ENCODE measurements at regions not wholly inside any gene's neighbourhood (a gene's known extent, or its start where the extent isn't known, plus 50 kb on each side); places are given as distances from the start of the nearest gene placed in this dataset.

GRCh38 chr14:105905456-105905855, 379.1 kb downstream of the TMEM121 start:
- whole genome bisulfite sequencing, 4 donors = 75 to 96% (median 85%) methylated on average over 3 to 11 of the region's 11 CpGs

DNA sequence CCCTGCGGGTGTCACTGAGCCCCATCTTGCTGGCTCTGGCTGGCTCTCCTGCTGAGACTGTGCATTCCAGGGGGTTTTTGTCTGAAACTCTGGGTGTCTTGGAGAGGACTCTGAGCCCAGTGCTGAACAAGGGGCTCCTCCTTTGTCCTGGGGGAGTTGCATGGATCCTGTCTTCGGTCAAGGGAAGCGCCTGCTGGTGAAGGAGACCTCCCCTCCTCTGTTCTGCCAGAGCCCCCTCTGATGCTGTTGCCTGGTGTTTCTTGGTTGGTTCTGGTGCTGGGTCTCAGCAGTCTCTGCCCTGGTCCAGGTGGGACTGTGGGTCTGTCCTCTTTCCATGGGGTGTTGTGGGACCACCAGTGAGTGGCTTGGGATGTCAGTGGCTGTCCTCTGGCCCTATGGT, 380.9 kb downstream of the TMEM121 start:
- no peak for DNase-seq
- 83 to 88% methylated on average over 3 of the region's 3 CpGs; no CpG with 5 or more reads in 2 of the 4 donors for WGBS, 4 donors
- no peaks in the 10 kb centered on the region for H3K4me1 ChIP-seq (replicated peaks in 1 of 2)
- H3K36me3 ChIP-seq (replicated peaks in 1 of 2) = no peaks in the 10 kb centered on the region
- H3K27ac ChIP-seq = no peak overlapping the region
- intact Hi-C loops (cut with DNase I) = no loop called here
- H3K27me3 ChIP-seq = no peaks in the 10 kb centered on the region
- H3K9me3 ChIP-seq (replicated peaks in 1 of 3) = no peaks in the 10 kb centered on the region
- TF ChIP-seq POLR2A (IDR thresholded peaks at IDR 0.05) = no peak
- no peak for TF ChIP-seq CTCF (IDR thresholded peaks at IDR 0.05)
- no peak overlapping the region for H3K4me3 ChIP-seq

More at GRCh38 chr14:105905456-105905855, 379.1 kb downstream of the TMEM121 start:
- no peak for DNase-seq
- H3K9me3 ChIP-seq (replicated peaks in 1 of 3) = no peaks in the 10 kb centered on the region
- intact Hi-C loops (cut with DNase I) = no loop called here
- no peak overlapping the region for H3K4me3 ChIP-seq
- no peak for TF ChIP-seq POLR2A (IDR thresholded peaks at IDR 0.05)
- no peak for TF ChIP-seq CTCF (IDR thresholded peaks at IDR 0.05)
- H3K36me3 ChIP-seq (replicated peaks in 1 of 2) = no peaks in the 10 kb centered on the region
- H3K4me1 ChIP-seq (replicated peaks in 1 of 2) = no peaks in the 10 kb centered on the region
- no peak overlapping the region for H3K27ac ChIP-seq
- no peaks in the 10 kb centered on the region for H3K27me3 ChIP-seq

DNA sequence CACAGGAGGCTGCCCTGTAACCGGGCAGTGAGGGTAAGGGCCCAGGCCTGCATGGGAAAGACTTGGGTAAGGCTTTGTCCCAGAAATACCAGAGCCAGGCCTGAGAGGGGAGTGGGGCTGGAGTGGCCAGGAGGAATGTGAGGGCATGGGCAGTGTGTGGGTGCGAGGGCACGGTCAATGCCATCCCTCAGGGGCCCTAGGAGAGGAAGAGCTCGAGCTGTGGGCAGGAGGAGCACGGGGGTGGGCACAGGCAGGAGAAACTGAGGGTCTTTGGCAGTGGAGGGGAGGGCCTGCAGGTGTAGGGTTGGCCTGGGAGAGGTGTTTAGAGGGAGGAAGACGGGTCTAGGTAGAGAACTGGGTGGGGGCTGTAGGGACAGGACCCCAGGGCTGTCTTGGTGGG, 381.6 kb downstream of the TMEM121 start:
- no peaks in the 10 kb centered on the region for H3K27me3 ChIP-seq
- 57 to 71% (median 60%) methylated on average over 5 to 6 of the region's 6 CpGs for WGBS, 4 donors
- DNase-seq = no peak
- no peak overlapping the region for H3K27ac ChIP-seq
- no peaks in the 10 kb centered on the region for H3K4me1 ChIP-seq (replicated peaks in 1 of 2)
- H3K4me3 ChIP-seq = no peak overlapping the region
- intact Hi-C loops (cut with DNase I) = no loop called here
- H3K9me3 ChIP-seq (replicated peaks in 1 of 3) = no peaks in the 10 kb centered on the region
- TF ChIP-seq POLR2A (IDR thresholded peaks at IDR 0.05) = no peak
- no peak for TF ChIP-seq CTCF (IDR thresholded peaks at IDR 0.05)
- no peaks in the 10 kb centered on the region for H3K36me3 ChIP-seq (replicated peaks in 1 of 2)

DNA sequence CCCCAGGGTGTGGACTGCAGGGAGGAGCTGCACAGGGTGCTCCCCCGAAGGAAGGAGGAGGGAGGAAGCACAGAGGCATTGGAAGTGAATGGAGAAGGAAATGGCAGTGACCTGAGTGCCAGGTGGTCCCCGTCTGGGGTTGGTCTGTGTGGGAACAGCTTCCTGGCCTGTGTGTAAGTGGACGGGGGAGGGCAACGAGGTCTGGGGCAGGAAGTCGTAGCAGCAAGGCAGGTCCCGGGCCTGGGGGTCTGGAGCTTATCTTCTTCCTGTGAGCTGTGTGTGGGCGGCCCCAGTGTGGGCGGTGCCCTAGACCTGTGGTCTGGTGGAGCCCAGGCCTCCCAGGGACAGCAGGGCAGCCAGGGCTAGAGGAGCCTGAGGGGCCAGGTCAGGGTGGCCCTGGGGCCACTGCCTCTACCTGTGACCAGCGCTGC, 382.1 kb downstream of the TMEM121 start:
- Histone ChIP-seq H3K4me1 (replicated peaks in 1 of 2) (no peaks in the 10 kb centered on the region), H3K4me3 (no peak overlapping the region), H3K27ac (no peak overlapping the region), H3K9me3 (replicated peaks in 1 of 3) (no peaks in the 10 kb centered on the region), H3K27me3 (no peaks in the 10 kb centered on the region), H3K36me3 (replicated peaks in 1 of 2) (no peaks in the 10 kb centered on the region)
- 33 to 71% (median 63%) methylated on average over 1 to 9 of the region's 9 CpGs for WGBS, 4 donors
- no peak for DNase-seq
- TF ChIP-seq POLR2A (IDR thresholded peaks at IDR 0.05) (no peak), CTCF (IDR thresholded peaks at IDR 0.05) (no peak)
- intact Hi-C loops (cut with DNase I) = no loop called here
